Endodermal cell (in vitro differentiated cells): ENCODE measurements at regions not wholly inside any gene's neighbourhood (a gene's known extent, or its start where the extent isn't known, plus 50 kb on each side); places are given as distances from the start of the nearest gene placed in this dataset.

Source experiments
- DNase-seq: peaks from one replicate; pipeline ENCODE4 v3.0.0-alpha.2; 2017
- H3K27ac ChIP-seq: 2 replicates; pipeline ENCODE4 v1.5.1; 2013; ENCODE audit warnings: mild to moderate bottlenecking, low read depth, low read length, moderate library complexity
- H3K27me3 ChIP-seq: 2 replicates; pipeline ENCODE4 v1.6.1; 2013; ENCODE audit warnings: mild to moderate bottlenecking, low read length, moderate library complexity; ENCODE audit not compliant: insufficient read depth, control insufficient read depth, poor library complexity, severe bottlenecking
- H3K36me3 ChIP-seq: 2 replicates; pipeline ENCODE4 v1.7.0; 2013; ENCODE audit warnings: mild to moderate bottlenecking, low read length, moderate library complexity; ENCODE audit not compliant: control insufficient read depth, insufficient read depth
- H3K4me1 ChIP-seq: one replicate; pipeline ENCODE4 v1.7.0; 2013; ENCODE audit warnings: low read length; ENCODE audit not compliant: control insufficient read depth, insufficient read depth
- H3K4me3 ChIP-seq: 2 replicates; pipeline ENCODE4 v1.5.1; 2013; ENCODE audit warnings: mild to moderate bottlenecking, low read length, moderate library complexity
- H3K9ac ChIP-seq: 2 replicates; pipeline ENCODE4 v1.6.1; 2013; ENCODE audit warnings: mild to moderate bottlenecking, low read length, moderate library complexity; ENCODE audit not compliant: poor library complexity, severe bottlenecking; ENCODE audit errors: extremely low read depth
- H3K9me3 ChIP-seq: 2 replicates; pipeline ENCODE4 v1.6.1; 2013; ENCODE audit warnings: mild to moderate bottlenecking, low read length, moderate library complexity; ENCODE audit not compliant: control insufficient read depth
- H3K27ac Mint-ChIP-seq: 2 replicates; pipeline ENCODE4 v1.8.0; 2020; ENCODE audit warnings: mixed read lengths
- H3K27me3 Mint-ChIP-seq: 2 replicates; pipeline ENCODE4 v1.8.0; 2021; ENCODE audit warnings: mild to moderate bottlenecking, mixed read lengths; ENCODE audit not compliant: insufficient read depth
- H3K36me3 Mint-ChIP-seq: 2 replicates; pipeline ENCODE4 v1.8.0; 2020; ENCODE audit warnings: low read depth, mixed read lengths
- H3K4me1 Mint-ChIP-seq: 2 replicates; pipeline ENCODE4 v1.8.0; 2020; ENCODE audit warnings: mixed read lengths
- H3K4me3 Mint-ChIP-seq: 2 replicates; pipeline ENCODE4 v1.8.0; 2020; ENCODE audit warnings: mild to moderate bottlenecking, moderate library complexity, mixed read lengths
- H3K9me3 Mint-ChIP-seq: 2 replicates; pipeline ENCODE4 v1.8.0; 2020; ENCODE audit warnings: mild to moderate bottlenecking, mixed read lengths
- CTCF ChIP-seq: fragments of 200-600 bp; sonication (generic); conservative IDR thresholded peaks from 2 replicates; pipeline ENCODE4 v1.5.0; 2021; ENCODE audit warnings: antibody characterized with exemption, mild to moderate bottlenecking
- WGBS, 2 experiments: methylation state at CpG; one replicate each; pipeline versions ENCODE4 v1.1.5 to v1.1.7; 2013; ENCODE audit warnings: missing lambda C conversion rate in 2 of 2, mixed read lengths in 1 of 2; ENCODE audit not compliant: insufficient coverage in 1 of 2, insufficient read length in 1 of 2; 5-methylcytosine and 5-hydroxymethylcytosine counted together

GRCh38 chr6:164911873-164912580, 397.4 kb downstream of the C6orf118 start:
- Histone ChIP-seq H3K27ac (no peak overlapping the region), H3K4me3 (no peak overlapping the region), H3K27me3 (no peaks in the 10 kb centered on the region), H3K4me1 (no peaks in the 10 kb centered on the region), H3K9me3 (no peaks in the 10 kb centered on the region), H3K9ac (no peak overlapping the region), H3K36me3 (no peaks in the 10 kb centered on the region)
- H3K4me1 Mint-ChIP-seq: peaks cover 5% of the 10 kb centered on the region
- H3K27ac Mint-ChIP-seq: no peak overlapping the region
- WGBS, 2 experiments: 73 to 75% methylated on average over 5 to 6 of the region's 6 CpGs
- peaks cover 5% of the 10 kb centered on the region for H3K9me3 Mint-ChIP-seq
- no peak for TF ChIP-seq CTCF
- H3K27me3 Mint-ChIP-seq: peaks cover 2% of the 10 kb centered on the region
- no peaks in the 10 kb centered on the region for H3K36me3 Mint-ChIP-seq
- no peak for DNase-seq
- no peak overlapping the region for H3K4me3 Mint-ChIP-seq

- H3K27me3 ChIP-seq: no peaks in the 10 kb centered on the region
- H3K36me3 ChIP-seq: no peaks in the 10 kb centered on the region
- Mint-ChIP-seq H3K9me3 (no peaks in the 10 kb centered on the region), H3K27ac (no peak overlapping the region), H3K27me3 (peaks cover 2% of the 10 kb centered on the region), H3K4me3 (no peak overlapping the region), H3K4me1 (peaks cover 5% of the 10 kb centered on the region), H3K36me3 (no peaks in the 10 kb centered on the region)
- DNase-seq: no peak
- WGBS, 2 experiments: 97 to 100% methylated on average over 1 of the region's 2 CpGs
- no peaks in the 10 kb centered on the region for H3K4me1 ChIP-seq
- H3K9ac ChIP-seq: no peak overlapping the region
- no peaks in the 10 kb centered on the region for H3K9me3 ChIP-seq
- H3K27ac ChIP-seq: no peak overlapping the region
- no peak overlapping the region for H3K4me3 ChIP-seq
- no peak for TF ChIP-seq CTCF
Measured at GRCh38 chr6:164911151-164911550, 398.3 kb downstream of the C6orf118 start.

GRCh38 chr6:164906766-164907165, 402.6 kb downstream of the C6orf118 start:
- Mint-ChIP-seq H3K4me3 (no peak overlapping the region), H3K4me1 (peaks cover 3% of the 10 kb centered on the region), H3K27ac (no peak overlapping the region), H3K27me3 (no peaks in the 10 kb centered on the region), H3K36me3 (no peaks in the 10 kb centered on the region), H3K9me3 (no peaks in the 10 kb centered on the region)
- Histone ChIP-seq H3K9me3 (no peaks in the 10 kb centered on the region), H3K27me3 (no peaks in the 10 kb centered on the region), H3K9ac (no peak overlapping the region), H3K27ac (no peak overlapping the region), H3K36me3 (no peaks in the 10 kb centered on the region), H3K4me3 (no peak overlapping the region), H3K4me1 (no peaks in the 10 kb centered on the region)
- DNase-seq: no peak
- TF ChIP-seq CTCF: no peak
